ENCODE measurements at regions not wholly inside any gene's neighbourhood (a gene's known extent, or its start where the extent isn't known, plus 50 kb on each side); places are given as distances from the start of the nearest gene placed in this dataset.
"Not testable (repeated sequence)": the region's sequence is repeated elsewhere in the genome, so short reads cannot be mapped to it uniquely, and the experiment has no call there.

DNA sequence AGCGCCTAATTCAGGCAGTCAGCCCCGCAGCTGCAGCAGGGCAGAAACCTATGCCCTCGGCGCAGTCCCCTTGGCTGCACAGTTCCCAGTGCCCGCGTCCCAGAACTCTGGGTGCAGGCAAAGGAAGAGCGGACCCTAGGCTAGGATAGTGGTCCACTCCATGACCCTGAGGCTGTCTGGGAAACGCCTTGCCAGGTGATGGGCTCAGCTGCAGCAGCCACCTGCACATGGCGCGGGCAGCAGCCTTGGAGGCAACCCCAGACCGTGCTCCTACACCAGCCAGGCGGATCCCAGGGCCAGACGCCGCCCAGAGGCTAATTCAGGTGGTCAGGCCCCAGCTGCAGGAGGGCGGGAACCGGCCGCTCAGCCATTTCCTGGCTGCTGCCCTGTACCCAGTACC, 83.0 kb downstream of the POTEC start:
- DNase-seq = not testable (repeated sequence)

- not testable (repeated sequence) for DNase-seq
Measured at GRCh38 chr18:14459826-14460225, 83.6 kb downstream of the POTEC start.

DNA sequence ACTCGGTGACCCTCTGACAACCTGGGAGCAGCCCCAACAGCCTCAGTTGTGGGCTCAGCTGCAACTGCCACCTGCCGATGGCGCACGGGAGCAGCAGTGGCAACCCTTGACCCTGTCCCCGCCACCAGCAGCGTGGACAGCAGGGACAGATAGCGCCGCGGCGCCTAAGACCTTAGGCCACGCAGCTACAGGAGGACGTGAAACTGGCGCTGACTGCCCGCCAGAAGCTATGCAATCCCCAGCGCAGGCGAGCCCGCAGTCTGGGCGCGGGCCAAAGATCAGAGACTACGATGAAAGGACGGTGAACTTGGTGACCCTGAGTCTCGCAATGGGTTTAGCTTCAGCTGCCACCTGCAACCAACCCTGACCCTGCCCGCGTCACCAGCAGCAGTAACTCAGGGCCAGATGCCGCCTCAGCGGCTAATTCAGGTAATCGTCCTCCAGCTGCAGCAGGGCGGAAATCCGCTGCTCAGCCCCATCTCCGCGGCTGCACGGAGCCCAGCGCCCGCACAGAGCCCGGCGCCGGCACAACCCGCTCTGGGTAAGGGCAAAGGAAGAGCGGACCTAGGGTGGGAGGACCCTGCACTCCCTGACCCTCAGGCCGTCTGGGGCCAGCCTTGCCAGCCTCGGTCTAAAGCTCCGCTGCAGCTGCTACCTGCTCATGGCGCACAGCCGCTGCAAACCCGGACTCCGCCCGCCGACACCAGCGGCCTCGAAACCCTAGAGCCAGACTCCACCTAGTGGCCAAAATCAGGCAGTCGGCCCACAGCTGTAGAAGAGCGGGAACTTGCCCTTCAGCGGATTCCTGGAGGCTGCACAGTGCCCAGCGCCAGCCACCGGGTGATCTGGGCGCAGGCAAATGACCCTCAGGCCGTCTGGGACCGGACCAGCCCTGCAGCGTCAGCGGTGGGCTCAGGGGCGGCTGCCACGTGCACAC, 85.1 kb downstream of the POTEC start:
- DNase-seq = peak in 31 of 58 donors; percentile 2 to 66 (median 28)

- DNase-seq = peak in 18 of 58 donors; percentile 1 to 37 (median 6)
Measured at GRCh38 chr18:14450637-14451009, 92.8 kb downstream of the POTEC start.

- peak in 33 of 58 donors; percentile 3 to 60 (median 23) for DNase-seq
Measured at GRCh38 chr18:14449995-14450636, 93.3 kb downstream of the POTEC start.

DNA sequence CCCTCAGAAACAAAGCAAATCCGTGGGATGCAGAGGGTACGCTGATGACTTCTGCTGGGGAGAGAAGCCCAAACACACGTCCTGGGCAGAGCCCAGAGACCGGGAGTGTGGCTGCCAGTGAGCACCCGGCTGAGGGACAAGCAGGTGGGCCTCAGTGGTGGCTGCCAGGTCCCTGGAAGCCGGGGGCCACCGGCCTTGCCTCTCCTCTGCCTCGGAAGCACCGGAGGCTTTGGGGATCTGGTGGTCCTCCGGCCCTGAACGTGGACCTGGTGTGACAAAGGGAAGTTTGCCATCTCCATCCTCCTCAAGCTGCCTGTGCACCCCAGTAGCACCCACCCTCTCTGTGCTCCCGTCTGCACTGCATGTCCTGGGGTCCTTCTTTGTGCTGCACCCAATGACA, 94.3 kb downstream of the POTEC start:
- not testable (repeated sequence) for DNase-seq

GRCh38 chr18:14447715-14448114, 95.7 kb downstream of the POTEC start:
- not testable (repeated sequence) for DNase-seq

DNA sequence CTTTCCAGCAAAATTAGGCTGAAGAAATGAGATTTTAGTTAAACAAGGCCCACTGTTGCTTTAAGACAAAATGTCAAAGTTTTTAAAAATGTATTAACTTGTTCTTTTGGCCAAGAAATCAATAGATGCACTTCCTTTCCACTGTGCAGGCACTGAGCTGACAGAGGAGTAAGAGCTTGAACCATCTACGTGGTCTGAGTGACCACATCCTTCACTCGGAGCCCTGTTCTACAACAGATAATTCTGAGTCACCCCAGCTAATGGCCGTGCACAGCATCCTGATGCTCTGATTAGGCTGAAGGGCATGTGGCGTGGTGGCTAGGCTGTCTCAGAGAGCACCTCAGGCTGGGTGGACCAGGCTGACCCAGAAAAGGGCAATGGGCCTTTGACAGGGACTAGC, 107.9 kb downstream of the POTEC start:
- DNase-seq = not testable (repeated sequence)

DNA sequence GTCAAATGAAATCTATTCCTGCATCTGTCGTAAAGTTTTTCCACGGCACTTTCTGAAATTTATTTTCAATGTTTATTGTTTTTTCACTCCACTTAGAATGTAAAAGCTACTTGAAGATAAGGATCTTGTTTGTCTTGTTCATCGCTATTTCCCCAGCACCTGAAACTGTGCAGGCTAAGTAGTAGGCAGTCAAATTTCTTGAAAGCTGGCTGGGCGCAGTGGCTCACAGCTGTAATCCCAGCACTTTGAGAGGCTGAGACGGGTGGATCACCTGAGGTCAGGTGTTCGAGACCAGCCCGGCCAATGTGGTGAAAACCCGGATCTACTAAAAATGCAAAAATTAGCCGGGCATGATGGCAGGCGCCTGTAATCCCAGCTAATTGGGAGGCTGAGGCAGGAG, 111.0 kb downstream of the POTEC start:
- not testable (repeated sequence) for DNase-seq

GRCh38 chr18:14431031-14431521, 112.3 kb downstream of the POTEC start:
- peak in 50 of 58 donors; percentile 6 to 74 (median 43) for DNase-seq

DNA sequence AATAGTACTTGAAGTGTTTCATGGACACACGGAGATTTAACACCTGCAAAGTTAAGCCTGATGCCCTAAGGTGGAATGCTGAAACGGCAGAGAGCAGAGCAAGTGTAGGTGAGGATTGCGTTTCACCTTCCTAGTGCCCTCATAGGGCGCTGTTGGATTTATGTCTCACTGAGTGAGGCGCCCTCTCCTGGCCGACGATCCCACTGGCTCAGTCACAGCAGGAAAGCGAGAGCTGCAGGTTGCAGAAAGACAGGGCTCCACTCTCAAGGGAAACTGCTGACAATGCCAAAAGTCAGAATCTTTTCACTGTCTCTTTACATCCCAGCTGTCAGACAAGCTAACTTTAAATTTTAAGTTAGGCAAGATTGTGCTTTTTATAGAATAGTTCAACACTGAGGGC, 127.6 kb downstream of the POTEC start:
- DNase-seq = peak in 13 of 58 donors; percentile 1 to 15 (median 4)

DNA sequence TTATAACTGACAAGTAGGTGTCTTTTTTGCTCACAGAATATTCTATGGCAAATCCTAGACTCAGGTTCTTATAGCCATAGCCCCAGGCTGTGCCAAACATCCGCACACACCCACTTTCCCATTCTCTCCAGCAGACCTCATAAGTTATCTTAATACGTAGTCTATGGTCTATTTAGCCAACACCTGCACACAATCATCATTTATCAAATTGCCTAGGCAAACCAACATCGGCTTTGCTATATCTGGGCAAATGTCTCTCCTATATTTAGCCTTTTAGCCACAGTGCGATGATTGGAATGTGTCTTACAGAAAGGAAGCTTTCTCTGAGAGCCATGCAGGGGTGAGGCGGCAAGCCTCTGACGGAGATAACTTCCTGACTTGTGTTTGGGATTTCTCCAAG, 128.0 kb downstream of the POTEC start:
- DNase-seq = not testable (repeated sequence)

DNA sequence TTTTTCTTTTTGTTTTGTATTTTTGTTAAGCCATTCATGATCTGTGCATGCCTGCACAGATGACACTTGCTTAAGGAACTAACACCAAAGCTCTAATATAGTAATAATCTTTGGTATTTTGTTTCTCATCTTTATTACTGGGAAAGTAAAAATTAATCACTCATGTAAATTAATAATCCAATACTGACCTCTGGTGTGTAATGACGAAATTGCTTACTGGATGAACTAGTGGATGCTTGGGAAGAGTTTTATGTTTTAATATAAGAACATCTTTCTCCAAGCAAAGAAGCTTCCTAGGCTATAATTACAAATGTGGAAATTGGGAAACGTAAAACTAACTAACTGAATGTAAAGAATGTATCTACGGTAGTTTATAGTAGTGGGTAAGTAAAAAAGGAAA, 147.9 kb downstream of the POTEC start:
- DNase-seq = not testable (repeated sequence)

DNA sequence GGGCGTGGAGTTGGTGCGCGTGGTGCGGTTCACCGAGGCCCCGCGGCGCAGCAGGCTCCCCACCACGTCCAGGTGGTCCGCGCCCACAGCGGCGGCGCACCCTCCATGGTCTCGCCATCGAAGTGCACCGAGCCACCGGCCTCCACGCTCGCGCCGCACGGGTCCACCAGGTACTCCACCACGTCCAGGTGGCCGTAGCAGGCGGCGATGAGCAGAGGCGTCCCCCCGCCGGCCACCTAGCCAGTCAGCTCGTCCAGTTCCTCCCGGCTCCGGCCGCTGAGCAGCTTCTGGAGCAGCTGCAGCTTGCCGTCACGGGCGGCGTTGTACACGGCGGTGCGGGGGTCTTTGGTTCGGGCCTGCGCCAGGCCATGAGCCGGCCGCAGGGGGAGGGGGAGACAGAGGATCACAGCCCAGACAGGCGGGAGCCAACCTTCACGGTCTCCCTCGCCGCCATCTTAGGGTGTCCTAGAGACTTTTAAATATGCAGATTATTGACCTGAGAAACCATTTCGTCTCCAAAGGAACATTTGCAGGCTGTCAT, 149.8 kb downstream of the POTEC start:
- DNase-seq = not testable (repeated sequence)

DNA sequence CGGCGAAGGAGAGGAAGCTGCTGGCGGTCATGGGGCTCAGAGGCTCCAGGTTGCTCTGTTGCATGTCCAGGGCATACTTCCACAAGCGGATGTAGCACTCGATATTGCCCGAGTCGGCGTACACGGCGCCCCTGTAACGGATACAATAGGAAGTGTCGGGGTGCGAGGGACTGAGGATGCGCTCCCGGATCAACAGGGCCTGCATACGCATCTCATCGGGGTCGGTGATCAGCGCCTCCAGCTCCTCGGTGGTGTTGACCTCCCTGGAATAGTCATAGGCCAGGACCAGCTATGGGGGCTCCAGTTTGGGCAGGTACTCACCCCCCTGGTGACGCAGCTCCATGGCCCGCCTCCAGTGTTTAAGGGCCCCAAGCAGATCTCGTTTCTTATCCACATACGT, 150.8 kb downstream of the POTEC start:
- DNase-seq = not testable (repeated sequence)

- not testable (repeated sequence) for DNase-seq
Measured at GRCh38 chr18:14384961-14385360, 158.4 kb downstream of the POTEC start.

DNA sequence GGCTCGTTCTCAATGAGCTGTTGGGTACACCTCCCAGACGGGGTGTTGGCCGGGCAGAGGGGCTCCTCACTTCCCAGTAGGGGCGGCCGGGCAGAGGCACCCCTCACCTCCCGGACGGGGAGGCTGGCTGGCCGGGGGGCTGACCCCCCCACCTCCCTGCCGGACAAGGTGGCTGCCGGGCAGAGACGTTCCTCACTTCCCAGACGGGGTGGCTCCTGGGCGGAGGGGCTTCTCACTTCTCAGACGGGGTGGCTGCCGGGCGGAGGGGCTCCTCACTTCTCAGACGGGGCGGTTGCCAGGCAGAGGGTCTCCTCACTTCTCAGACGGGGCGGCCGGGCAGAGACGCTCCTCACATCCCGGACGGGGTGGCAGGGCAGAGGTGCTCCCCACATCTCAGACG, 160.7 kb downstream of the POTEC start:
- not testable (repeated sequence) for DNase-seq

DNA sequence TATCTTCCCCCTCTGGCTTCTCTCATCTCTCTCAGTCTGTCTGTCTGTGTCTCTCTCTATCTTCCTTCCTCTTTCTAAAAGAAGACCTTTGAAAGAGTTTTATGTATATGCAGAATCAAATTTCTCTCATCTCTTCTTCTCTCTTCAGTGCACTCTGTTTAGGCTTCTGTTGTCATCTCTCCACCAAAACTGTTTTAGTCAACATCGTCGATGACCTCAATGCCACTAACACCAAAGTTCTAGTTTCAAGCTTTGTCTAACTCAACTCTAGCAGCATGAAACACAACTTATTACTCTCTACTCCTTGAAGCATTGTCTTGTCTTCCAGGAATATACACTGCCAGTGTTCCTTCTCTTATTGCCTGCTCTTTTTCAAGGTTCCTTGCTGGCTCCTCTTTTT, 163.9 kb downstream of the POTEC start:
- DNase-seq = not testable (repeated sequence)

- not testable (repeated sequence) for DNase-seq
Measured at GRCh38 chr18:14378376-14378775, 165.0 kb downstream of the POTEC start.

DNA sequence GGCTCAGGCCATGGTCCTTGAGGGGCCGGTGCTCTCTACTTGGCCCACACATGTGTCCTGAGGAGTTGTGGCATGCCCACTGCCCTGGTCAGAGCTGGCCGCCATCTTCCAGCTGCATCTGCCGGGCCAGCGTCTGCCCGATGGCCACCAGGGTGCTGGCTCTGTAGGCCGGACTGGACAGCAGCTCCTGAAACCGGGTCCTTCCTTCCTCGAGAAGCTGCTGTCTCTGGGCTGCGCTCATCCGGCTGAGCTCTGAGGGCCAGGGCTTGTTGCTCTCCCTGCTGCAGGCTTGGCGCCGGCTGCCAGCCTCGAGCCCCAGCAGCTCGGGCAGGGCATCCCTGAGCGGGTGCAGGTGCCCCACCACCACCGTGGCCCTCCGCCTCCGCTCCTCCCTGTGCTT, 182.1 kb downstream of the POTEC start:
- DNase-seq = not testable (repeated sequence)

- DNase-seq = not testable (repeated sequence)
Measured at GRCh38 chr18:14357553-14358297, 185.7 kb downstream of the POTEC start.

Measured in anterior cingulate cortex (tissue), 58 donors.